ENCODE measurements at regions not wholly inside any gene's neighbourhood (a gene's known extent, or its start where the extent isn't known, plus 50 kb on each side); places are given as distances from the start of the nearest gene placed in this dataset.

DNA sequence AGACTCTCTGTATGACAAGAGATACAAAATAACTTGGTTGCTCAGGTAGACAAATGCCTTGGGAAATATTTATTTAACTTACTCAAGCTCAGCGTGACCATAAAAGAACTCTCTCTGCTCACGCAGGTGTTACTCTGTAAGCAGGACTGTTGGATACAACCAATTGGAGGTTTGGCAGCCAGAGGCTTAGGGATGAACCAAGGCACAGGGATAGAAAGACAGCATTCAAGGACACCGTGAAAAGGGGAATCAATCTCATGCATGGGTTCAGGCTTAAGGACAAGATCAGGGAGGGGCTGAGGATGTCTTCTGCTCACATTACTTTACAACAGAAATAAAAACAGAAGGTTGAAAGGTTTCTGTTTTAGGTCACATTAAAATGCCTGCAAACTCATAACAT, 389.0 kb upstream of the BRINP1 start:
- TF ChIP-seq CTCF (IDR thresholded peaks at IDR 0.05), result no peak
- Mint-ChIP-seq H3K27me3 (peaks cover 20% of the 10 kb centered on the region), H3K27ac (no peak overlapping the region), H3K9me3 (peaks cover 2% of the 10 kb centered on the region), H3K36me3 (ENCODE audit: low read depth) (no peaks in the 10 kb centered on the region), H3K4me3 (no peak overlapping the region), H3K4me1 (peaks cover 19% of the 10 kb centered on the region)
- no peak for DNase-seq
- intact Hi-C loops (cut with micrococcal nuclease), result no loop called here
- ChIA-PET CTCF (no interaction called here), POLR2A (no interaction called here)
- no peak for ATAC-seq (ENCODE audit: low read depth)

DNA sequence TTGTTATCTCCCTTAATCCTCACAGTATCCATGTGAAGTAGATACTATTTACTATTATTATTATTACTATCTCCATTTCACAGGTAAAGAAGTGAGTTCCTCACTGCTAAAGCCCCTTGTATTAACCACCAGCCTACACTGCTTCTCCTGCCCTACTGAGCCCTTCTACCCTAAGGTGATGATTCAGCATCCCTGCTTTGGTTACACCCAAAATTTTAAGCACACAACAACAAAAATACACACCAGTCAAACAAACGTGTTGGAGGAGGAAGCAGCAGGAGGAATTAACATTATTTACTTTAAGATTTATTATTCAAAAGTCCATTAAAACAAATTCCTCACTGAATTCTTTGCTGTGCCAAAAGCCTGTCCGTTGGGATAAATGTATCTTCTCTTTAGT, 370.2 kb upstream of the BRINP1 start:
- no peak for ATAC-seq (ENCODE audit: low read depth)
- no peak overlapping the region for H3K4me3 Mint-ChIP-seq
- ChIA-PET POLR2A (no interaction called here), CTCF (no interaction called here)
- DNase-seq, result no peak
- peaks cover 25% of the 10 kb centered on the region for H3K4me1 Mint-ChIP-seq
- H3K27me3 Mint-ChIP-seq, result no peaks in the 10 kb centered on the region
- intact Hi-C loops (cut with micrococcal nuclease), result no loop called here
- no peak for TF ChIP-seq CTCF (IDR thresholded peaks at IDR 0.05)
- no peaks in the 10 kb centered on the region for H3K36me3 Mint-ChIP-seq (ENCODE audit: low read depth)
- peaks cover 3% of the 10 kb centered on the region for H3K9me3 Mint-ChIP-seq
- H3K27ac Mint-ChIP-seq, result no peak overlapping the region

DNA sequence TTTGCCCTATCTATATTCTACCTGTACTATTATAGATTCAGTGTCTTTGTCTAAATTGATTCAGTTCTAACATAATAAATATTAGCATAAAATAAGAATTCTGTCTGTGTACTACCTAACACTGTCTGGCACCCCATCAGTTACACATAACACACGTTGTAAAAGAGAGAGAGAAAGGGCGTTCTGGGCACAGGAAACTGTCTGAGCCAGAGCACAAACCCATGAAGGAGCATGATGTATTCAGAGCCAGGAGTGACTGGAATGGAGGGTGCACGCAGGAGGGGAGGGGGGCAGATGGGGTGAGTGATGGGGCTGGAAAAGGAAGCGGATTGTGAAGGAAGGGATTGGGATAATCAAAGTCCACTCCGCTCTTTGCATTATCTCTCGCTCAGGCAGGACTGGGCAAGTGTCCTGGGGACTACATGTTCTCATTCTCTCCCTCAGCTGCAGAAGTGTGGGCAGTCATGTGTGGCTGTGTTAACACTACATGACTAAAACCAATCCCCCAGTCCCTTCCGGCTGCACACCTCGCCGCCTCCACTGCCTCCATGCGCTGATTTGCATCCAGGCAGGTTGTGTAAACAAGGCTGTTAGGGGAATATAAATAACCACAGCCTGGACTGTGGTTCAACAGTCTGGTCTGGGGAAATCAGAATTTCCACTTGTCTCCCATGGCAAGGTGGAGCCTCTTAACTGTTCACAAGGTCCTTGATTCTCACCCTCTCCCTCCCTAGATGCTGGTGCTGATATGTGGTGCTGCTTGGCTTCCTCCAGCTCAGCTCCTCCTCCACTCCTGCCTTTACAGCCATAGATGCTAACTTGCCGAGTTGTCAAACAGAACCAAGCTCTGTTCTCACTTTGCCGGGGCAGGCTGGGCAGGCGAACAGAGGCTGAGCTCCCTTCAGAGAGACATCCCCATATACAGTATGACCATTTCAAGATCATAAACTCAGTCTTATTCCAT, 367.5 kb upstream of the BRINP1 start:
- ATAC-seq (ENCODE audit: low read depth), result peak; percentile 90
- POLR2A ChIA-PET, result no interaction called here
- H3K27ac Mint-ChIP-seq, result no peak overlapping the region

GRCh38 chr9:119727988-119728387, 358.8 kb upstream of the BRINP1 start:
- Mint-ChIP-seq H3K9me3 (peaks cover 1% of the 10 kb centered on the region), H3K36me3 (ENCODE audit: low read depth) (no peaks in the 10 kb centered on the region), H3K4me1 (no peaks in the 10 kb centered on the region)

More for the DNA sequence above, 367.5 kb upstream of the BRINP1 start:
- H3K4me3 Mint-ChIP-seq, result peak overlapping the region; percentile 39
- intact Hi-C loops (cut with micrococcal nuclease), result no loop called here
- TF ChIP-seq CTCF (IDR thresholded peaks at IDR 0.05), result no peak
- DNase-seq, result no peak
- CTCF ChIA-PET, result no interaction called here
- H3K36me3 Mint-ChIP-seq (ENCODE audit: low read depth), result no peaks in the 10 kb centered on the region
- H3K27me3 Mint-ChIP-seq, result no peaks in the 10 kb centered on the region
- peaks cover 8% of the 10 kb centered on the region for H3K9me3 Mint-ChIP-seq
- peaks cover 25% of the 10 kb centered on the region for H3K4me1 Mint-ChIP-seq

More at GRCh38 chr9:119727988-119728387, 358.8 kb upstream of the BRINP1 start:
- ATAC-seq (ENCODE audit: low read depth) (no peak), DNase-seq (no peak)
- CTCF ChIA-PET, result no interaction called here
- intact Hi-C loops (cut with micrococcal nuclease), result no loop called here
- Mint-ChIP-seq H3K27ac (no peak overlapping the region), H3K4me3 (no peak overlapping the region), H3K27me3 (peaks cover 20% of the 10 kb centered on the region)
- no peak for TF ChIP-seq CTCF (IDR thresholded peaks at IDR 0.05)
- POLR2A ChIA-PET, result no interaction called here

Data from activated B cell treated with CpG ODN at 0.5 μM for 24 hours (primary cell).